ENCODE measurements at regions not wholly inside any gene's neighbourhood (a gene's known extent, or its start where the extent isn't known, plus 50 kb on each side); places are given as distances from the start of the nearest gene placed in this dataset.

DNA sequence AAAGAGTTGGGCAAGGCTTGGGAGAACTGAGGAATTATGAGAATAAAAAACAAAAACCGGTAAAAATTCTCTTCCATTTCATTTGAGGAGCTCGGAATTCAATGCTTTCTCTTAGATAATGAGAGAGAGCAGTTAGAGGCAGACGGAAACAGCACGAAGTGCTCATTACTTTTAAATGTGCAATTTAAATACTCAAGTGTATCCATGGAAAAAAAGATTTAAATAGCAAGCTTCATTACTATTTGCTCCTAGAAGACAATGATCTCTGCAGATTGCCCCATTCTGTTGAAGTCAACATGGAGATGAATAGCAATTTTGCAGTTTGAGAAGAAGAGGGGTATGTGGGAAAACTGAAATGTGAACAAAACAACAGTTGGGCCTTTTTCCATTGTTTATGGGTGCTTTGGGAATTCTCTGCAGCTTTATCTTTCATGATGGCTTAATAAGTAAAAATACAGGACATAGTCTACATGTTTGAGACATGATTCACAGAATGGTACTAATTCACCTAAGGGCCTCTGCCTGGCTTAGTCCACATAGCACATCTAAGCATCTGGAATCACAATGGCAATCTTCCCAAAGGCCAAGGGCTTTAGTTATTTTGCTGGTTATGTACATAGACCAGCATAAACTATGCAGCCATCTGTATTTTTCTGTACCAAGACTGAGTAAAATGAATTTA lies 512.7 kb upstream of the FAT1 start:
- POLR2A ChIA-PET: no interaction called here
- Histone ChIP-seq H3K4me2 (ENCODE audit: low read depth, low read length) (no peak overlapping the region), H3K4me1 (ENCODE audit: insufficient read depth, low read length) (no peaks in the 10 kb centered on the region), H3K79me2 (ENCODE audit: insufficient read depth, low read length) (no peaks in the 10 kb centered on the region), H3K27me3 (ENCODE audit: control insufficient read depth in 1 of 2, insufficient read depth in 2 of 2, low read length in 2 of 2) (peaks cover 0 to 3% of the 10 kb centered on the region in 2 experiments; a peak in 1 of 5 replicates), H3K36me3 (replicated peaks in 1 of 2; ENCODE audit: control insufficient read depth in 1 of 2, insufficient read depth in 2 of 2, low read length in 2 of 2) (no peaks in the 10 kb centered on the region), H3K9ac (ENCODE audit: insufficient read depth, low read depth, low read length) (no peak overlapping the region), H3K9me3 (ENCODE audit: low read length) (no peaks in the 10 kb centered on the region), H3K27ac (ENCODE audit: extremely low read length, insufficient read depth, low read length) (no peak overlapping the region), H3K4me3 (replicated peaks in 1 of 3; ENCODE audit: insufficient read depth in 1 of 3, low read depth in 2 of 3, low read length in 3 of 3) (no peak overlapping the region), H4K20me1 (ENCODE audit: insufficient read depth, low read length) (no peaks in the 10 kb centered on the region), H2AFZ (ENCODE audit: low read length) (no peak overlapping the region)
- intact Hi-C loops (cut with micrococcal nuclease; ENCODE audit: unreplicated experiment) (no loop called here), in situ Hi-C loops (cut with HindIII; ENCODE audit: extremely low pct_ligation_motif_present, low pct_unique_long_range_greater_than_20kb) (no loop called here)
- ATAC-seq (no peak), DNase-seq (ENCODE audit: low spot score) (no peak), FAIRE-seq (no peak)
- CTCF ChIA-PET (ENCODE audit: low intra/inter-chr PET ratio, low total read pairs): no interaction called here
- no TSS peak for BruUV-seq (replicated peaks)
- 21% methylated on average over 4 of the region's 4 CpGs for WGBS (ENCODE audit: low lambda C conversion rate)
- no peak for TF ChIP-seq MEF2D (CRISPR knock-in tag; IDR thresholded peaks at IDR 0.05)
- no peak for TF ChIP-seq FOXP1 (IDR thresholded peaks at IDR 0.05)
- TF ChIP-seq FOXP1 (CRISPR knock-in tag; IDR thresholded peaks at IDR 0.05): no peak
- no peak for TF ChIP-seq IRF2 (CRISPR knock-in tag; IDR thresholded peaks at IDR 0.05)
- no peak for TF ChIP-seq ZNF329 (CRISPR knock-in tag; IDR thresholded peaks at IDR 0.05; ENCODE audit: low read depth)
- no peak for TF ChIP-seq SYNCRIP (IDR thresholded peaks at IDR 0.05; ENCODE audit: insufficient read depth, low read depth, low read length)
- TF ChIP-seq CCAR2 (optimal IDR thresholded peaks at IDR 0.05; ENCODE audit: low read depth, low read length): no peak
- TF ChIP-seq ZNF713 (CRISPR knock-in tag; IDR thresholded peaks at IDR 0.05): no peak
- TF ChIP-seq, protein P1, sequence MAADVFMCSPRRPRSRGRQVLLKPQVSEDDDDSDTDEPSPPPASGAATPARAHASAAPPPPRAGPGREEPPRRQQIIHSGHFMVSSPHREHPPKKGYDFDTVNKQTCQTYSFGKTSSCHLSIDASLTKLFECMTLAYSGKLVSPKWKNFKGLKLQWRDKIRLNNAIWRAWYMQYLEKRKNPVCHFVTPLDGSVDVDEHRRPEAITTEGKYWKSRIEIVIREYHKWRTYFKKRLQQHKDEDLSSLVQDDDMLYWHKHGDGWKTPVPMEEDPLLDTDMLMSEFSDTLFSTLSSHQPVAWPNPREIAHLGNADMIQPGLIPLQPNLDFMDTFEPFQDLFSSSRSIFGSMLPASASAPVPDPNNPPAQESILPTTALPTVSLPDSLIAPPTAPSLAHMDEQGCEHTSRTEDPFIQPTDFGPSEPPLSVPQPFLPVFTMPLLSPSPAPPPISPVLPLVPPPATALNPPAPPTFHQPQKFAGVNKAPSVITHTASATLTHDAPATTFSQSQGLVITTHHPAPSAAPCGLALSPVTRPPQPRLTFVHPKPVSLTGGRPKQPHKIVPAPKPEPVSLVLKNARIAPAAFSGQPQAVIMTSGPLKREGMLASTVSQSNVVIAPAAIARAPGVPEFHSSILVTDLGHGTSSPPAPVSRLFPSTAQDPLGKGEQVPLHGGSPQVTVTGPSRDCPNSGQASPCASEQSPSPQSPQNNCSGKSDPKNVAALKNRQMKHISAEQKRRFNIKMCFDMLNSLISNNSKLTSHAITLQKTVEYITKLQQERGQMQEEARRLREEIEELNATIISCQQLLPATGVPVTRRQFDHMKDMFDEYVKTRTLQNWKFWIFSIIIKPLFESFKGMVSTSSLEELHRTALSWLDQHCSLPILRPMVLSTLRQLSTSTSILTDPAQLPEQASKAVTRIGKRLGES (CRISPR knock-in tag; IDR thresholded peaks at IDR 0.05; ENCODE audit: borderline replicate concordance): no peak
- TF ChIP-seq KDM4B (CRISPR knock-in tag; IDR thresholded peaks at IDR 0.05): no peak
- TF ChIP-seq SMARCC2 (IDR thresholded peaks at IDR 0.05): no peak
- TF ChIP-seq NKX3-1 (CRISPR knock-in tag; IDR thresholded peaks at IDR 0.05): no peak
- TF ChIP-seq ZNF501 (CRISPR knock-in tag; IDR thresholded peaks at IDR 0.05): no peak
- TF ChIP-seq ZNF367 (CRISPR knock-in tag; IDR thresholded peaks at IDR 0.05; ENCODE audit: borderline replicate concordance): no peak
- no peak for TF ChIP-seq RAD51 (IDR thresholded peaks at IDR 0.05; ENCODE audit: borderline replicate concordance)
- TF ChIP-seq ZFP62 (CRISPR knock-in tag; IDR thresholded peaks at IDR 0.05): no peak
- TF ChIP-seq CENPT (CRISPR knock-in tag; IDR thresholded peaks at IDR 0.05; ENCODE audit: low read depth): no peak
